Neural cell (in vitro differentiated cells): ENCODE measurements at regions not wholly inside any gene's neighbourhood (a gene's known extent, or its start where the extent isn't known, plus 50 kb on each side); places are given as distances from the start of the nearest gene placed in this dataset.

ENCODE experiments used
- H2AFZ ChIP-seq: fragments of 200-600, 300-800 bp; sonication (generic), shearing (Covaris generic); 2 replicates; pipeline ENCODE4 v1.6.0; 2014; ENCODE audit warnings: low read depth, mild to moderate bottlenecking, antibody characterized with exemption, low read length, moderate library complexity
- H3F3A ChIP-seq: fragments of 200-600 bp; shearing (Covaris generic); 2 replicates; pipeline ENCODE4 v1.6.1; 2016; ENCODE audit warnings: mild to moderate bottlenecking, moderate library complexity, mixed read lengths, antibody characterized with exemption, low read length; ENCODE audit not compliant: insufficient read depth, poor library complexity, severe bottlenecking
- H3K27ac ChIP-seq: fragments of 200-600, 300-800 bp; sonication (generic), shearing (Covaris generic); 2 replicates; pipeline ENCODE4 v1.5.1; 2014; ENCODE audit warnings: mild to moderate bottlenecking, low read length, moderate library complexity
- H3K27me3 ChIP-seq: fragments of 300-800, 200-600 bp; sonication (generic), shearing (Covaris generic); 2 replicates; pipeline ENCODE4 v1.6.0; 2014; ENCODE audit warnings: mild to moderate bottlenecking, low read depth, low read length, moderate library complexity; ENCODE audit not compliant: insufficient read depth
- H3K36me3 ChIP-seq: fragments of 300-800, 200-600 bp; sonication (generic), shearing (Covaris generic); 2 replicates; pipeline ENCODE4 v1.5.1; 2014; ENCODE audit warnings: mild to moderate bottlenecking, antibody characterized with exemption, low read length, moderate library complexity; ENCODE audit not compliant: insufficient read depth
- H3K4me2 ChIP-seq: fragments of 300-800, 200-600 bp; sonication (generic), shearing (Covaris generic); 2 replicates; pipeline ENCODE4 v1.6.0; 2014; ENCODE audit warnings: mild to moderate bottlenecking, low read length
- H3K4me3 ChIP-seq: fragments of 300-800, 200-600 bp; sonication (generic), shearing (Covaris generic); 2 replicates; pipeline ENCODE4 v1.5.1; 2014; ENCODE audit warnings: mild to moderate bottlenecking, low read length, moderate library complexity
- H3K79me2 ChIP-seq: fragments of 200-600 bp; shearing (Covaris generic); replicated peaks from 2 replicates; pipeline ENCODE4 v1.6.0; 2014; ENCODE audit warnings: mild to moderate bottlenecking, low read length, moderate library complexity; ENCODE audit not compliant: insufficient read depth
- H3K9ac ChIP-seq: fragments of 300-800, 200-600 bp; sonication (generic), shearing (Covaris generic); 2 replicates; pipeline ENCODE4 v1.6.1; 2016; ENCODE audit warnings: mild to moderate bottlenecking, low read length, mixed read lengths
- H3K9me2 ChIP-seq: fragments of 200-600 bp; shearing (Covaris generic); 2 replicates; pipeline ENCODE4 v1.6.1; 2016; ENCODE audit warnings: mild to moderate bottlenecking, low read length, mixed read lengths; ENCODE audit not compliant: insufficient read depth
- H3K9me3 ChIP-seq: fragments of 200-600, 300-800 bp; sonication (generic), shearing (Covaris generic); 2 replicates; pipeline ENCODE4 v1.6.1; 2016; ENCODE audit warnings: mild to moderate bottlenecking, mixed run types, low read length, moderate library complexity, mixed read lengths
- H4K20me1 ChIP-seq: fragments of 200-600 bp; shearing (Covaris generic); 2 replicates; pipeline ENCODE4 v1.6.1; 2016; ENCODE audit warnings: mild to moderate bottlenecking, mixed run types; ENCODE audit not compliant: insufficient read depth
- EP300 ChIP-seq: fragments of 450-650 bp; conservative IDR thresholded peaks from 2 replicates; pipeline ENCODE4 v1.6.1; 2014; ENCODE audit warnings: antibody characterized with exemption, mild to moderate bottlenecking, moderate library complexity; ENCODE audit not compliant: poor library complexity, severe bottlenecking
- EZH2 ChIP-seq: fragments of 200-600, 300-800 bp; shearing (Covaris generic), sonication (generic); IDR thresholded peaks from 2 replicates; pipeline ENCODE4 v1.6.1; 2014; ENCODE audit warnings: antibody characterized with exemption, low read length, borderline replicate concordance, mild to moderate bottlenecking; ENCODE audit not compliant: insufficient read depth, poor library complexity, severe bottlenecking
- MXI1 ChIP-seq: fragments of 450-650 bp; conservative IDR thresholded peaks from 2 replicates; pipeline ENCODE4 v1.6.1; 2014; ENCODE audit warnings: antibody characterized with exemption, mild to moderate bottlenecking; ENCODE audit not compliant: poor library complexity, severe bottlenecking
- POLR2AphosphoS5 ChIP-seq: IDR thresholded peaks from 2 replicates; pipeline ENCODE4 v1.6.1; 2012
- RAD21 ChIP-seq: fragments of 450-650 bp; conservative IDR thresholded peaks from 2 replicates; pipeline ENCODE4 v1.6.1; 2014; ENCODE audit warnings: antibody characterized with exemption, mild to moderate bottlenecking, moderate library complexity
- SMC3 ChIP-seq: fragments of 450-650 bp; conservative IDR thresholded peaks from 2 replicates; pipeline ENCODE4 v1.6.1; 2014; ENCODE audit warnings: antibody characterized with exemption, mild to moderate bottlenecking, moderate library complexity; ENCODE audit not compliant: poor library complexity
- TAF1 ChIP-seq: IDR thresholded peaks from 2 replicates; pipeline ENCODE4 v1.6.1; 2012; ENCODE audit warnings: low read depth
- TF ChIP-seq, protein P1 (sequence below): IDR thresholded peaks from 2 replicates; pipeline ENCODE4 v1.6.1; 2012; ENCODE audit warnings: borderline replicate concordance
- TF ChIP-seq, protein P2 (sequence below): fragments of 450-650 bp; IDR thresholded peaks from 2 replicates; pipeline ENCODE4 v1.5.1; 2014; ENCODE audit warnings: antibody characterized with exemption, mild to moderate bottlenecking, moderate library complexity; ENCODE audit not compliant: poor library complexity, severe bottlenecking

DNA sequence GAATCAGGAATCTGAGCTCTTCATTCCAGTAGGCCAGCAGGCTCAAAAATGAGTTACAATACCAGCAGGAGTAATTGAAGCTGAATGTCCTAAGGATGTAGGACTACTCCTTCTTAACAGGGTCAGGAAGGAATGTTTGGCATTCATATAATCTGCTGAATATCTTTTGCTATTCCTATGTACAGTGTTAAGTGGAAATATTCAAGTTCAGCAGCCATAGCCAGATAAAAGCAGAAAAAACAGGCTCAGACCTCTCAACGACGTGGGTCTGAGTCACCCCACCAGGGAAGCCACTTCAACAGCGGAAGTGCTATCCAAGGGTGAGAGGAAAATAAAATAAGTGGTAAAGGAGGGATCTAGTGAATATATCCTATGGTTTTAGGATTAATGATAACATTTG, 577.0 kb downstream of the SPOCK3 start:
- Histone ChIP-seq H3K9me2 (no peaks in the 10 kb centered on the region), H3K4me3 (no peak overlapping the region), H3K9me3 (no peaks in the 10 kb centered on the region), H3K79me2 (no peaks in the 10 kb centered on the region), H3K36me3 (no peaks in the 10 kb centered on the region), H3K27me3 (no peaks in the 10 kb centered on the region), H3K27ac (no peak overlapping the region), H4K20me1 (no peaks in the 10 kb centered on the region), H2AFZ (no peak overlapping the region), H3F3A (no peaks in the 10 kb centered on the region), H3K4me2 (no peak overlapping the region), H3K9ac (no peak overlapping the region)
- TF ChIP-seq SMC3 (no peak), MXI1 (no peak), EZH2 (no peak), RAD21 (no peak), EP300 (no peak), POLR2AphosphoS5 (no peak), TAF1 (no peak)
- TF ChIP-seq, protein P1, sequence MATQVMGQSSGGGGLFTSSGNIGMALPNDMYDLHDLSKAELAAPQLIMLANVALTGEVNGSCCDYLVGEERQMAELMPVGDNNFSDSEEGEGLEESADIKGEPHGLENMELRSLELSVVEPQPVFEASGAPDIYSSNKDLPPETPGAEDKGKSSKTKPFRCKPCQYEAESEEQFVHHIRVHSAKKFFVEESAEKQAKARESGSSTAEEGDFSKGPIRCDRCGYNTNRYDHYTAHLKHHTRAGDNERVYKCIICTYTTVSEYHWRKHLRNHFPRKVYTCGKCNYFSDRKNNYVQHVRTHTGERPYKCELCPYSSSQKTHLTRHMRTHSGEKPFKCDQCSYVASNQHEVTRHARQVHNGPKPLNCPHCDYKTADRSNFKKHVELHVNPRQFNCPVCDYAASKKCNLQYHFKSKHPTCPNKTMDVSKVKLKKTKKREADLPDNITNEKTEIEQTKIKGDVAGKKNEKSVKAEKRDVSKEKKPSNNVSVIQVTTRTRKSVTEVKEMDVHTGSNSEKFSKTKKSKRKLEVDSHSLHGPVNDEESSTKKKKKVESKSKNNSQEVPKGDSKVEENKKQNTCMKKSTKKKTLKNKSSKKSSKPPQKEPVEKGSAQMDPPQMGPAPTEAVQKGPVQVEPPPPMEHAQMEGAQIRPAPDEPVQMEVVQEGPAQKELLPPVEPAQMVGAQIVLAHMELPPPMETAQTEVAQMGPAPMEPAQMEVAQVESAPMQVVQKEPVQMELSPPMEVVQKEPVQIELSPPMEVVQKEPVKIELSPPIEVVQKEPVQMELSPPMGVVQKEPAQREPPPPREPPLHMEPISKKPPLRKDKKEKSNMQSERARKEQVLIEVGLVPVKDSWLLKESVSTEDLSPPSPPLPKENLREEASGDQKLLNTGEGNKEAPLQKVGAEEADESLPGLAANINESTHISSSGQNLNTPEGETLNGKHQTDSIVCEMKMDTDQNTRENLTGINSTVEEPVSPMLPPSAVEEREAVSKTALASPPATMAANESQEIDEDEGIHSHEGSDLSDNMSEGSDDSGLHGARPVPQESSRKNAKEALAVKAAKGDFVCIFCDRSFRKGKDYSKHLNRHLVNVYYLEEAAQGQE, result no peak
- TF ChIP-seq, protein P2, sequence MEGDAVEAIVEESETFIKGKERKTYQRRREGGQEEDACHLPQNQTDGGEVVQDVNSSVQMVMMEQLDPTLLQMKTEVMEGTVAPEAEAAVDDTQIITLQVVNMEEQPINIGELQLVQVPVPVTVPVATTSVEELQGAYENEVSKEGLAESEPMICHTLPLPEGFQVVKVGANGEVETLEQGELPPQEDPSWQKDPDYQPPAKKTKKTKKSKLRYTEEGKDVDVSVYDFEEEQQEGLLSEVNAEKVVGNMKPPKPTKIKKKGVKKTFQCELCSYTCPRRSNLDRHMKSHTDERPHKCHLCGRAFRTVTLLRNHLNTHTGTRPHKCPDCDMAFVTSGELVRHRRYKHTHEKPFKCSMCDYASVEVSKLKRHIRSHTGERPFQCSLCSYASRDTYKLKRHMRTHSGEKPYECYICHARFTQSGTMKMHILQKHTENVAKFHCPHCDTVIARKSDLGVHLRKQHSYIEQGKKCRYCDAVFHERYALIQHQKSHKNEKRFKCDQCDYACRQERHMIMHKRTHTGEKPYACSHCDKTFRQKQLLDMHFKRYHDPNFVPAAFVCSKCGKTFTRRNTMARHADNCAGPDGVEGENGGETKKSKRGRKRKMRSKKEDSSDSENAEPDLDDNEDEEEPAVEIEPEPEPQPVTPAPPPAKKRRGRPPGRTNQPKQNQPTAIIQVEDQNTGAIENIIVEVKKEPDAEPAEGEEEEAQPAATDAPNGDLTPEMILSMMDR, result no peak

DNA sequence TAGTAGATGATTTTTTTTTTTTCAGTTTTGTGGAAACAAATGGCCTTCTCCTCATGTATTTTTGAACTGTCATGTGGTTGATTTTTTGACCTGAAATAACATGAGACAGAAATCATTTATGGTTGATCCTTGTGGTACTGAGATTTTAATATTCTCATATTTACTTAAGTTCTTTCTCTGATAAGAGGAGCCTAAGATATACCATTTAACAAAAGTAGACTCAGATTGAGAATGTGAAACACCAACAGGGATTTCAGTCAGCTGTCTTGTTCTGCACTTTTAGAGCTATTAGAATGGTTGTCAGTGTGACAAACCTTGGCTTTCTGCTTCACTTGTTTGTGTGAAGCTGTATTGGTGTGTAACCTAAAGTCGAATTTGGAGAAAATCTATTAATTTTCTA, 575.7 kb downstream of the SPOCK3 start:
- Histone ChIP-seq H3K9me2 (no peaks in the 10 kb centered on the region), H3K79me2 (no peaks in the 10 kb centered on the region), H4K20me1 (no peaks in the 10 kb centered on the region), H3F3A (no peaks in the 10 kb centered on the region), H2AFZ (no peak overlapping the region), H3K27me3 (no peaks in the 10 kb centered on the region), H3K9me3 (no peaks in the 10 kb centered on the region), H3K27ac (no peak overlapping the region), H3K4me2 (no peak overlapping the region), H3K36me3 (no peaks in the 10 kb centered on the region), H3K9ac (no peak overlapping the region), H3K4me3 (no peak overlapping the region)
- no peak for TF ChIP-seq MXI1
- TF ChIP-seq EP300, result no peak
- no peak for TF ChIP-seq SMC3
- no peak for TF ChIP-seq RAD21
- TF ChIP-seq, protein P1, result no peak
- TF ChIP-seq TAF1, result no peak
- TF ChIP-seq, protein P2, result no peak
- no peak for TF ChIP-seq EZH2
- TF ChIP-seq POLR2AphosphoS5, result no peak
